Activated CD4-positive, alpha-beta T cell treated with anti-CD3 and anti-CD28 coated beads for 48 hours (primary cell): ENCODE measurements at regions not wholly inside any gene's neighbourhood (a gene's known extent, or its start where the extent isn't known, plus 50 kb on each side); places are given as distances from the start of the nearest gene placed in this dataset.

ENCODE experiments used
- DNase-seq: peaks from one replicate; pipeline ENCODE4 v3.0.0-alpha.2; 2020

DNA sequence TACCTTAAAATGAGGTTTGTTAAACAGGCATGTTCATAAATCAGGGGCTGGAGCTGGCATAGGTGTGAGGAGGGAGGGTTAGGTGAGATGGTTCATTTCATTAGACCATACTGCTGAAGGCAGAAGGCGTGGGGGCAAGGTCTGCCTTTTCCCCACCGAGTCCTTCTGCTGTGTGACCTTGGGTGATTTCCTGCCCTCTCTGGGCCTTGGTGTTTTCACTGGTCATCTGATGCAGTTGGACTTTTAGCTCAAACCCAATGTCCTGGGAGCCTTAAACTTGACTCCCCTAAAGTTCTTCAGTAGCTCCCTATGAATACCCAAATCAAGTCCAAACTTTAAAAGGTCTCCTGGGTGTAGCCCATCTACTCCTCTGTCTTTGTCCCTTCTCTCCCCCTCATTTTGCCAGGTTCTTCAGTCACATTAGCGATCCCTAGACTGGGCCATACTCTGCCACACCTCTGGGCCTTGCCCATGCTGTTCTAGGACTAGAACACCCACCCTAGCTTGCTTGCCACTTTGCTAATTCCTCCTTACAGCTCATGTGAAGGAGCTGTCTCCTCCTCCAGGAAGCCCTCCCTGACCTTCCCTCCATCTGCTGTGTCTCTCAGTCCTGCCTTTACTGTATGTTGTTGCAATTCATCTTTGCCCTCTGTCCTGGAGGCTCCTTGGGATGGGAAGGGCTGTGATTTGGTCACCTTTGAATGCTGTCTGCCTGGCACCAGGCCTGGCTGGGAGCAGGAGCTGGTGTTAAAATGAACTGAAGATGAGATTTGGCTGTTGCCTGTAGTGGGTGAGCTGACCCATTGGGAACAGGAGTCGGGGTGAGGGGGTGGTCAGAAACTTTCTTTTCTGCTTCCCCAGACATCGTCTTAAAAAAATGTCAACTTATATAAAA lies 85.4 kb upstream of the HS6ST1 start:
- DNase-seq, result no peak

DNA sequence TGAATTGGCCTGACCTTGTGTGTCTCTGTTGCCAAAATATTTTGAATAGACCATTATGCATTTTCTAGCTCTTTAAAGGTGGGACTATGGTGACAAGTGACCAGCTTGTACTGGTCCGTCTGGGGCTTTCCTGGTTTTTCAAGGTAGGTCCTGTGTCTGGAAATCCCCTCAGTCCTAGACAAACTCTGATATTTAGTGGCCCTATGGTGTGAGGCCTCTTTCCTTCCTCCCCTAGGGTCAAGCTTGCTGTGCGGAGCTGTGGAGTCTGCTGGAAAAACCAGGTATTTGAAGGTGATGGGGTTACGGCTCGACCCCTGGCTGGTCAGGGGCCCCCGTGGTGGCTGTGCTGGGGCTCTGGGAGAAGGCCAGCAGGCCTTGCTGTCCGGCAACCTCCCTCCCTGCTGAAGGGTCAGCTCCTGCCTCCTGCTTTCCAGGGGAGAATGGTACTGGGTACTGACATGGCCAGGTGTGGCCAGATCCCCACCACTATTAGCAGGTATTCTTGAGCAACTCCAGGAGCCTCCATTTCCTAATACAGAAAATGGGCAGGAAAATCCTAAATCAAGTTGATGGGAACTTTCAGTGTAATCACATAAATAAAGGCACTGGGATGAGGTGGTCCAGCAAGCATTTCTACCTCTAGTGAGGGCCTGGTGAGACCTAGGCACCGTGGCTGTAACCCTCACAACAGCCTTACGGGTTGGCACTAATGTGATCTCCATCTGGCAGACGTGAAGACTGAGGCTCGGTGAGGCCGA lies 86.2 kb upstream of the HS6ST1 start:
- DNase-seq, result no peak

DNA sequence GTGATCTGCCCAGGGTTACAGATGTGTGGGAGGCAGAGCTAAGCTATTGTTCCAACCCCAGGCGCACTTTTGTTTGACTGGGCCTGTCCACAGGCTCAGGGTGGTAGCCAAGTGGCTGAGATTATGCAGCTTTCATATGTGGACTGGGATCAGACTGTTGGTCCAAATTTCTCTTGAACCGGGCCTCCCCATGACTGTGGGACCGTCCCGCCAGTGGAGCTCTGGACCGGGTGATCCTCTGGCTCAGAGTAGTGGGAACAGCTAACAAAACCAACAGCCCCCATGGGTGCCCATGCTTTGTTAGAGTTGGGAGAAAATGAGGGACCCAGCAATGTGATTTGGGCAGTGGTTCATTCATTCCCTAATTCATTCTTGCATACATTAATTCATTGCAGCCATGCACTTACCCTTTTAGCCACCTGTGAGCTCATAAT lies 86.8 kb upstream of the HS6ST1 start:
- DNase-seq, result no peak

DNA sequence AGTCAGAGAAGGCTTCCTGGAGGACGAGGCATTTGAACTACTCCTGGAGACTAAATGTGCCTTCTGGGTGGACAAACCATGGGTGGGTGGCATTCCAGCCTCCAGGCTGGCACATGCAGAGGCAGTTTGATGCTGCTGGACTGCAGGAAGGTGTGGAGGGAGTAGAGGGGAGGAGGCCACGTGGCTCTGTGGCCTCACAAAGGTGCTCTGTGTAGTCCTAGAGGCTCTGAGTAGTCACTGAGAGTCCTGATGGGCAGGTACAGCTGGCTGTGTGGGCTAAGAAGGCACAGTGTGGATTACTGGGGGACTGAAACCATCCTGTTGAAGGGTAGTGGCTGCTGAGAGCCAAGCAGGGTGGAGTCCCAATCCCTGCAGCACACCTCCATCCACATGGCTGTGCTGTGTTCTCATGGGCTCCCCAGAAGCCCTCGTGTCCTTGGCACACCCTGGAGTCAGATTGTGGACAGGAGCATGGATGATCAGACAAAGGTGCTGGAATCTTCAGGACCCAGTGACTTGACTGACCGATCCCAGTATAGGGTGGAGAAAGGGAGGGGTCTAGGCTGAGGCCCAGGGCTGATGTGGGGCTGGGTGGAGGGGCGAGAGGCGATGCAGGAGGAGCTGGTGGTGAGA lies 87.4 kb upstream of the HS6ST1 start:
- no peak for DNase-seq

DNA sequence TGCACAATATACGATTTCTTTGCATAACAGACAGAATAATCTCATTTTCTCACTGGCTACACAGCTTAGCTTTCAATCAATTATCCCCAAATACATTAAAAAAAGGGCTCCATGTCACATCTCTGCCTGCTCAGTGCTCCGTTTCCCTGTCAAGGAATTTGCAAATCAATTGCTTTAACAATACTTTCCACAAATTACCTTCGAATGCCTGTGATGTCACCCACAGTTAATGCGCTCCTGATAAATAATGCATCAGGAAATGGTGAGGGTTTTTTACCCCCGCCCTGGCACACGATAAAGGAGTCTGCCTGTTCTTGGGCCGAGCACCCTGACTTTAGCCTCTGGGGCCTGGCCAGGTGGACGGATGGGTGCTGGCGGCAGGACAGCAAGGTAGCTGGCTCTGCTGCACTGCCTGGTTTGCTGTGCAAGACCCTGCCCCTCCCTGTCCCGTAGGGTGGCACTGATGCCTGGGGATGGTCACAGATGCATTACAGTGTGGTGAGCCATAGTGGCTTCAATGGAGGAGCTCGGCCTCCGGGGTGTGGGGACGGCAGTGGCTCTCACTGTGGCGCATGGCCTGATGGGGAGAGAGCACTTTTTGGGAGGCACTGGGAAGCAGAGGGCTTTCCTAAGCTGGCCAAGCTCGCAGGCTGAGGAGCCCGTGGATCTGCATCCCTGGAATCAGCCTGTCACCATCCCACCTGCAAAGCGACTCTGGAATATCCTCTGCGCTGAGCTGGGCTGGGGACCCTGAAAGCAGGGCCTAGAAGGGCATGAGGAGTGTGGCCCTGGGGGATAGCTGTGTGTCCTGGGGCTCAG lies 88.3 kb upstream of the HS6ST1 start:
- DNase-seq, result no peak

DNA sequence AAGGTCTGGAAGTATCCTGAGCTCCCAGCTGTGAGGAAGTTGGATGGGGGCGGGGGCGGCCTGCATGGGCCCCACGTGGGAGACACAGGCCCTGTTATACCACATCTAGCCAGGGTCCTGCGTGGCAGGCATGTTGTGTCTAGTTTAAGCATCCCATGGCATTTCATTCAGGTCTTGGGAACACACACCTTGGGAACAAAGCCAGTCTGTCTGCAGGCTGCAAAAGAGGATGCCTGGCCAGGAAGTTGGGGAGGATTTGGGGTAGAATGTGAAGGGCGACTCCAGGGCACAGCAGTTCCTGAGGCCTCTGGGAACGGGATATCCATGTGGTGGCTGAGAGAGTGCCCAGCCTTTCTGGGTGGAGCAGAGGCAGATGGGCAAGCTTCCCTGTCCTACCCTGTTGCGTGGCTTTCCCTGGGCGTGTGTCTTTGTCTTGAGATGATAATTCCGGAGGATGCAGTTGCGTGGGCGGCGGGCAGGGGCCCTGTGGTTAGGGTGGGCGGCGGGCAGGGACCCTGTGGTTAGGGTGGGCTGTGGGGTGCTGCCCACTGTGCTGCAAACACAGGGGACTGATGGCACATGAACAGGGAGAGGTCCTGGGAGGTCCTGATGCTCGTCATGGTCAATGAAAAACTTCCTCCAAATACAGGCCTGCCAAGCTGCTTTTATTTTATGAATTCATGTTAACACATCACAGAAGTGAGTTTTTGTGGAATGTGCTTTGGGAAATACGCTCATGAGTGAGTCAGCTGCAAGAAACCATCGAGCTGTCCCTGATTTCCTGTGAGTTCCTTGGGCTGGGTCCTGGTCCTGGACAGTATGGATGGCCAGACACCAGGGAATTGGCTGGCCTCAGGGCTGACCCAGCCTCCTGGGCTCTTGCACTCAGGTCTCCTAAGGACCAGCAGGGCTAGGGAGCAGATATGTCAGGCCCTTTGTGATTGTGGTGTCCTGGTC lies 90.0 kb upstream of the HS6ST1 start:
- DNase-seq, result no peak

DNA sequence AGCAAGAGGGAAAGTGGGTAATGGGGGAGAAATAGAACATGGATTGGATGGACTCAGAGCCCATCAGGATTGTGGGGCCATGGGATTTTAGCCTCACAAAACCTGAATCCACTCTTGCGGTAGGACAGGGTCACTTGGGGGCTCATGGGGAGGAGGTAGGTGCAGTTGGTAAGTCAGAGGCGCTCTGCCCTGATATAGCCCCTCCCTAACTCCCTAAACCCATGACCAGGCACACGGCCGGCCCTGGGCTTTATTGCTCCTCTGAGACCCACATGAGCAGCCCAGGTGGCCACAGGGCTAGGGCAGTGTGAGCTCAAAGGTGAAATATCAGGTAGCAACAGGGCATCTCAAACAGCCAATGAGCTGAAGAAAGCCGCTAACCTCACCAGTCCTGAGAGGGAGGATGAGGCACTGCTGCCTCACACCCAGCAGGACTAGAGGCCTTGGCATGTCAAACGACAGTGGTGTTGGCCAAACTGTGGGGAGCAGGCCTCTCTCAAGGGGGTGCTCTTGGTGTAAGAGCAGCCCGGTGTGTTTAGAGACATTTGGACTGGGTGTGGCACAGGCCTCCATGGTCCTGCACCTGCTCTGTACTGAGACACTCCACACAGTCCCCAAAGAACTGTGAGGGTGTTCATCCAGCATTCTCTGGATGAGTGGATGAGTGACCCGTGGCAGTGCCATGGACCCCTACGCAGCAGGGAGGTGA lies 90.8 kb upstream of the HS6ST1 start:
- no peak for DNase-seq

DNA sequence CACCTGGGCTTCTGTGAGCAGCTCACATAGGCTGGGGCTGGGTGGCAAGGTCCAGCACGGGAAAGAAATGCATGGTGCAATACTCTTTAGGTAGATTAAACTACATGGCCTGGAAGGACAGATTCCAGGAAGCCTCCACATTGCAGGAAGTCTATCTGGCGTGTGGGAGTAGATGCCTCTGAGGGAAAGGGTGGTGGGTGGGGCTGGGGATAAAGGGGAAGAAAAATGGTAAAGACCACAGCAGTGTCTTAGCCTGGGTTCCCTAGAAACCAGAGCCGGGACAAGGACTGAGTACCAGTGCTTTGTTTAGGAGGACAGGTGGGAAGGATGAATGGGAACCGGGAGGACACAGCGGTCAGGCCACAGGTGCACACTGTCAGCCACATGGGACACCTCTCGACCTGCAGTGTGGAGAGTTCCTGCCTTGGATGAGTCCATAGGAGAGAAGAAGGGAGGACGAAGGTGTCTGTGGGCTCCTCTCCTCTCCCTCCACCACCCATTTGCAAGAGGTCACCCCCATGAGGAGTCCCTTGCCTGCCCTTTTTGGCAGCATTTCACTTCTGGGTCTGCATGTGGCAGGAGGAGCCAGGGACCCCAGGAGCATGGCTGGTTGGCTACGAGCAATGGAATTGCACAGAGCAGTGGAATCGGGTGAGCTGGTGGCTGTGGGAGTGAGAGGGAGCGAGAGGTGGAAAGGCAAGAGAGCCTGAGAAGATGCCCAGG lies 91.5 kb upstream of the HS6ST1 start:
- no peak for DNase-seq

DNA sequence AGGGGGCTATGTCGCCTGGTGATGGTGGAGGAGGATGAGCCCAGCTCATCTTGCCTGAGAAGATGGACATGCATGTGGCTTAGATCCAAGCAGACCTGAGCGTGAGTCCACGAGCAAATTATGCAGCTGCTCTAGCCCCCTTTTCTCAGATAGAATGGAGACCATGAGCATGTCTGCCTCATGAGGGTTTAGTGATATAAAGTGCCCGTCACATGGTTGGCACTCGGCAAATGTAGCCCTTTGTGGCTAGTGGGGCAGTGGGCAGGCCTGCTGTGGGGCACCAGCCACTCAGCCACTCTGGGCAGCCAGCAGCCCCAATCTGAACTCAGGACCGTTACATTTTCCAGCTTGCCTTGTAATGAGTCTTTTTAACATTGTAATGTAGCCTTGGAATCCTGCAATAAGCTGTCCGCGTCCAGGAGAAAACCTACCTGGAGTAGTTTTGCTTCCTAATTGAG lies 92.1 kb upstream of the HS6ST1 start:
- no peak for DNase-seq

DNA sequence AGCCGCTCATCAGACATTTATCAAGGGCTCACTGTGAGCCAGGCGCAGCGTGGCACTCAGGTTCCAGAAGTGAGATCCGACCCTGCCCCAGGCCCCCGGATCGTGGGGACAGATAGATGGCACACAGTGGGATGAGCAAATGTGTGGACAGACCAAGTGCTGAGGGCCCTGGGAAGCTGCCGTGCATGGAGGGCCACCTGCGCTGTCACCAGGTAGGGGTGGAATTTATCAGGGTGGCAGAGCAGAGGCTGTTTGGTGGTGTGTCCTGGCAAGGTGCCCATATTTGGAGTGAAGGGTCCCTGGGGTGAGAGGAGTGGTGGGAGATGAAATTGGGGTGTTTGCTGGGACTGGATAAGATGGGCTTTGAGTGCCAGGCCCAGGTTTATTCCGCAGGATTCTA lies 92.8 kb upstream of the HS6ST1 start:
- no peak for DNase-seq

DNA sequence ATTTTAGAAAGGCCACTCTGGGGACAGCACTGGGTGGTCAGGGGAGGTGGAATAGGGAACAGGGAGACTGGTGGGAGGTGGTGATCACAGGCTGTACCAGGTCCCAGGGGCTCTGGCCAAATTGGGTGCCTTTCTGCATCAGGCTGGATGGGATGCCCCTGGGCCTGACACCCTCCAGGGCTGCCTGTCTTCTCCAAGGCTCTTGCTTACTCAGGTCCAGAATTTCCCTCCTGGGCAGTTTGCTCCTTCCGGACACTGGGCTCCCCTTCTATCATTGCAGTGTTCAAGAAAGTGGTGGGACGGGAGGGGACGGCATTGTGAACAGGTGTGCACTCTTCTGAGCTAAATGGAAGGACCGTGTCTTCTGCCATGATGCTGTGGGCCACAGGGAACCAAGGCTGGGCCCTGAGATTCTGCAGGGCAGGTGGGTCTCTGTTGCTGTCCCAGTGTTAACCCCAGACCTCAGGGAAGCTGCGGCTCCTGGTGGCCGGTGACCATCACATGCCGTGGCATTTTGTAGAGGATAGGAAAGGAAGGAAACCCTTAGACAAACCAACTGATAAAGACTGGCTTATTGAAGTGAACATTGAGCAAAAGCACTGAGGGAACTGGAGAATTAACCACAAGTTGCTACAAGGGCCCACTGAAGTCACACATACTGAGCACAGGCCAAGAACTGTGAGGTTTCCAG lies 93.7 kb upstream of the HS6ST1 start:
- DNase-seq, result no peak

DNA sequence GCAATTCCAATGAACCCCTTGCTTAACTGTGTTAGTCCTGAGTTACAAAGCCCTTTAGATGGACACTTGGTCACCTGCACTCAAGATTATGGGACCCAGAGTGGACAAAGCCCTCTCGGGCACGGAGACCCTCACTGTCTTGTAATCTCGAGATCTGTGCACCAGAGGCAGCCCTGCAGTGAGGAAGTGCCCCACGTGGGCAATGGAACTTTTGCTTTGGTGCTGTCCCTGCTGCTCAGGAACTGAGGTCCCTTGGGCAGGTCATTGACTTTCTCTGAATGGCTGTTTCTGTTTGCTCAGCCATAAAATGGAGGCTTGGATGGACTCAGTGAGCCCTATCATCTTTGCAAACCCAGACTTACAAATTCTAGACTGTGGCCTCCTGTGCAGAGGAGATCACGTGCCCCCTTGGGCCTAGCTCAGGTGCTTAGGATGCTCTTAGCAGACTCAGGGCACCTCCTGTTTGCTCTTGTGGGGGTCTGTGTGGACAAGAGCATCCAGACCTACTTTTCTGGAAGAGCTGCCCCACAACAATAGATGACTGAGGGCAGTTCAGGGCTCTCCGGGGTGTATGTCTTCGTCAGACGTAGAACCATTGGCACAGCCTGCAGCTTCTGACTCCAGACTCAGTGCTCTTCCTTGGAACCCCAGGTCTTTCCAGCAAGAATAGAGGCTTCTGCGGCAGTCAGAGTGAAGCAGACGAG lies 94.5 kb upstream of the HS6ST1 start:
- no peak for DNase-seq

DNA sequence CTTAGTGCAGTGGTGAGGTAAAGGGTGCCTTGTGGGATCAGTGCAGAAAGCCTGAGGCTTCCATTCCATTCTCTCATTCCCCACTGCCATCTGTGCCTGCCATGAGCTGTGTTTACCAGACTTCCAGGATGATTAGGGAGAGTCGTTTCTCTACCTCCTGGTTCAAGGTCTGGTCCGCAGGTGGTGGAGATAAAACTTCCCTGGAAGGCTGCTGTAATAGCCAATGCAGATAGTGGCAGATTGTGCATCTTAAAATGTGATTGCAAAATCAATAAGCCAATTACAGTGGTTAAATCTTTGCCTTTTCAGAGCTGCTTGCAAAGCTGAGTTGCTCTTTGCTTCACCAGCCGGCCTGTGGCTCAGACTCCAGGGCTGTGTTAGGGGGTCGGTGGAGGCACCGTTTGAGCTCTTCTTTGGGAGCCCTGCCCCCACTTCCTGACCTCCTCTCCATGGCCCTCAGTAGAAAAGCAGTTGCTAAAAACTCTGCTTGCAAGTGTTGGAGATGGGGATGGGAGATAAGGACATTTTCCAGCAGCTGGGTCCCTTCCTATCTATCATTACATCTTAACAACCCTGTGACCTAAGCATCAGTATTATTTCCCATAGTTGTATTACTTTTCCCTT lies 95.2 kb upstream of the HS6ST1 start:
- no peak for DNase-seq

DNA sequence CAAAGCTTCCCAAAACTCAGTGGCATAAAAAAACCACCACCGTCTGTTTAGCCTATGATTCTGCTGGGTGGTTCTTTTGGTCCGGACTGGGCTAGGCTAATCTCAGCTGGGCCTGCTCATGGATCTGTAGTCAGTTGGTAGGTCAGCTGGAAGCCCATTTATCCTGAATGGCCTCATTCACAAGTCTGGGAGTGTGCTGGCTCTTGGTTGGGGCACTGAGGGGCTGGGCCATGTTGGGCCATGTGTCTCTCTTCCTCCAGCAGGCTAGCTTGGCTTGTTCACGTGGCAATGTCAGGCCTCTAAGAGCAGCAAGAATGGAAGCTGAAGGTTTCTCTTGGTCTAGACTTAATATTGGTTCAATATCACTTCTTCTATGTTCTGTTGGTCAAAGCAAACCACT lies 95.7 kb upstream of the HS6ST1 start:
- no peak for DNase-seq

DNA sequence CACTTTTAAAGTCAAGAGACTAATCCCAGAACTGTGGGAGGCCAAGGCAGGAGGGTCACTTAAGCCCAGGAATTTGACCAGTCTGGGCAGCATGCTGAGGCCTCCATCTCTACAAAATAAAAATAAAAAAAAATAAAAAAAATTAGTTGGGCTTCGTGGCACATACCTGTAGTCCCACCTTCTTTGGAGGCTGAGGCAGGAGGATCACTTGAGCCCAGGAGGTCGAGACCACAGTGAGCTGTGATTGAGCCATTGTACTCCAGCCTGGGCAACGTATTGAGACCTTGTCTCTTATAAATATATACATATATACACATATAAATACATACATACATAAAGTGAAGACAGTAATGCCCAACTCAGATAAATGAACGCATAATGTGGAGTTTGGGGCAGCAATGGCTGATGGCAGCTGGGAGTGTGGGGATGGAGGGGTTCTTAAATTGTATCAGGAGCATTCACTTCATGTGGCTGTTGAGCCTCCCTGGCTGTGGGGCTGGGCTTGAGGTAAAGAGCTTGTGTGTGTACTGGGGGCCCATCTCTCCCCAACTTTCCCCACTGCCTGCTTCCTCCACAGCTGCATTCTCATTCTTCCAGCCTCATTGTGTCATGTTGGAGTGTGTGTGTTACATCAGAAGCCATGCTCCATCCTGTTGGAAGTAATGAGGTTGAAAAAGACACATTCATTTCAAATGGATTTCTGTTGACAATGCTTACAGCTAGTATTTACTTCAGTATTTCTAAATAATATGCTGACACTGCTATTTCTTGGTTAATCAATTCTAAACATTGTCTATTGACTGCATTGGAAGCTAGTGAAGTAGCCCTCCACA lies 96.5 kb upstream of the HS6ST1 start:
- DNase-seq, result no peak

DNA sequence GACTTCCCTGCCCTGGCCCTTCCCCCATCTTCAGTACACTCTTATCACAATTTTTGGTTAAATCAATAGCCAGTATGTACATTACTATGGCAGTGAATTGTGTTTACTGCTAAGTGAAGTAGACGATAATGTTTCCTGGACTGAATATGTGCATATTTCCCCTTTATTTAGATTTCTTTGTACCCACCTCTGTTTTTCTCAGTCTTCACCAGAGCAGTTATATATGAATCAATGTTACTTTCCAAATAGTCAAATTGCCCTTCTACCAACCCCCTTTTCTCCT lies 97.1 kb upstream of the HS6ST1 start:
- no peak for DNase-seq

DNA sequence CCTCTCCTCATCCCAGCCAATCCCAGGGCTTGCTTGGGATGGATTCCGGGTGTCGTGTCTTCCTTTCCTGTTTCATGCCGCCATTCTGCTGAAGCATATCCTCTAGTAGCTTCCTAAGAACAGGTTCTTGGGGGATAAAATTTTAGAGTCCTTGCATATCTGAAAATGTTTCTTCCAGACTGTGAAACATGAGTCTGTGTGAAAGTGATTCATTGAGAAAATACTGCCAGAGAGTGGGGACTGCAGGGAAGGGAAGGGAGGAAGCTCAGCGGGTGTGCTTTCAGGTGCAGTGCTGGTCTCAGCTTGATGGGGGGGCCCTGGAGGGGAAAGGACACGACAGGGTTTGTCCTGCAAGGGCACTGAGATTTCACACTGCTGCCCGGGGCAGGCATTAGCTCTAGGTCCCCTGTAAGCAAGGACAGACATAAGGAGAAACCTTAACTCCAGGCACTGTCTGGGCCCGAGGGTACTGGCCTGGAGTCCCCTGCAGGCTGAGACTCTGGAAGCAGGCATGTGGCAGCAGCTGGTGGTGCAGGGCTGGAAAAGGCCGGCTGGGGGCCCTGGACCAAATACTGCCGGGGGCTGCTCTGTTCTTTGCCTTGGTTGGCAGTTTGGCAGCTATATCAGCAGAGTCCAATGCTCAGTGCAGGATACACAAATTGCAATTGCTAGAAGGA lies 97.6 kb upstream of the HS6ST1 start:
- no peak for DNase-seq
